A673 (cell line): ENCODE measurements at regions not wholly inside any gene's neighbourhood (a gene's known extent, or its start where the extent isn't known, plus 50 kb on each side); places are given as distances from the start of the nearest gene placed in this dataset.

ENCODE experiments used
- EZH2 ChIP-seq: fragments of 200-600 bp; sonication (generic); IDR thresholded peaks from 2 replicates; pipeline ENCODE4 v1.6.1; 2017; ENCODE audit warnings: borderline replicate concordance, low read depth, mild to moderate bottlenecking, mixed read lengths, antibody characterized with exemption, low read length; ENCODE audit not compliant: poor library complexity, severe bottlenecking
- TF ChIP-seq, protein P1 (sequence below): fragments of 300-800, 200-600 bp; sonication (generic); conservative IDR thresholded peaks from 2 replicates; pipeline ENCODE4 v1.5.1; 2017; ENCODE audit warnings: low read depth, mild to moderate bottlenecking, antibody characterized with exemption, low read length, moderate library complexity, mixed read lengths

GRCh38 chr4:138740816-138741745 is 274.5 kb upstream of the NOCT start:
- TF ChIP-seq, protein P1, sequence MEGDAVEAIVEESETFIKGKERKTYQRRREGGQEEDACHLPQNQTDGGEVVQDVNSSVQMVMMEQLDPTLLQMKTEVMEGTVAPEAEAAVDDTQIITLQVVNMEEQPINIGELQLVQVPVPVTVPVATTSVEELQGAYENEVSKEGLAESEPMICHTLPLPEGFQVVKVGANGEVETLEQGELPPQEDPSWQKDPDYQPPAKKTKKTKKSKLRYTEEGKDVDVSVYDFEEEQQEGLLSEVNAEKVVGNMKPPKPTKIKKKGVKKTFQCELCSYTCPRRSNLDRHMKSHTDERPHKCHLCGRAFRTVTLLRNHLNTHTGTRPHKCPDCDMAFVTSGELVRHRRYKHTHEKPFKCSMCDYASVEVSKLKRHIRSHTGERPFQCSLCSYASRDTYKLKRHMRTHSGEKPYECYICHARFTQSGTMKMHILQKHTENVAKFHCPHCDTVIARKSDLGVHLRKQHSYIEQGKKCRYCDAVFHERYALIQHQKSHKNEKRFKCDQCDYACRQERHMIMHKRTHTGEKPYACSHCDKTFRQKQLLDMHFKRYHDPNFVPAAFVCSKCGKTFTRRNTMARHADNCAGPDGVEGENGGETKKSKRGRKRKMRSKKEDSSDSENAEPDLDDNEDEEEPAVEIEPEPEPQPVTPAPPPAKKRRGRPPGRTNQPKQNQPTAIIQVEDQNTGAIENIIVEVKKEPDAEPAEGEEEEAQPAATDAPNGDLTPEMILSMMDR, result no peak
- no peak for TF ChIP-seq EZH2
